ENCODE measurements at regions not wholly inside any gene's neighbourhood (a gene's known extent, or its start where the extent isn't known, plus 50 kb on each side); places are given as distances from the start of the nearest gene placed in this dataset.
"Not testable (repeated sequence)": the region's sequence is repeated elsewhere in the genome, so short reads cannot be mapped to it uniquely, and the experiment has no call there.

DNA sequence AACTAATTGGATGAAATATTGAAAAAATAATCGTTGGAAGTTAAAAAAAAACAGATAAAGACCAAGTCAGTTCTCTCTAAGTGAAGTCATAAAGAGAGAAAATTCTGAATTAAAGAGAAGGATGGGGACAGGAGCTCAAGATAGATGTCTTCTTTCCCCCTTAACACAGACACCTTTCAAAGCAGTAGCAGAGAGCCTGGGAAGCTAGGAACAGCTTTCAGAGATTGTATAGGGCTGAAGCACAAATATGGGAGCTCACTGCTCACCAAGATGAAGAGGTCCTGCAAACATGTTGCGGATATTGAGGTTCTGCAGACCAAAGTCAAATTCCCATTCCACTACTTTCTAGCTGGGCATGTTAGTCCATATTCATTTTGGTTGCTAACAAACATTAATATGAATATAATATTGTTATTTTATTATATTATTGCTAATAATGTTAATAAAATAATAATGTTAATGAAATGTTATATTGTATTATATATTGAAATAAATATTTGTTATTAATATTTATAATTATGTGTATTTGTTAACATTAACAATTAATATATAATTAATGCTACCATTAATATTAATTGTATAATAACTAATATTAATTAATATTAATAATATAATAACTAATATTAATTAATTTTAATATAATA lies 319.1 kb downstream of the OXSM start:
- DNase-seq (ENCODE audit: extremely low read depth, low read depth), result no peak

GRCh38 chr3:26114851-26115250 lies 325.0 kb downstream of the OXSM start:
- DNase-seq (ENCODE audit: extremely low read depth, low read depth), result no peak

DNA sequence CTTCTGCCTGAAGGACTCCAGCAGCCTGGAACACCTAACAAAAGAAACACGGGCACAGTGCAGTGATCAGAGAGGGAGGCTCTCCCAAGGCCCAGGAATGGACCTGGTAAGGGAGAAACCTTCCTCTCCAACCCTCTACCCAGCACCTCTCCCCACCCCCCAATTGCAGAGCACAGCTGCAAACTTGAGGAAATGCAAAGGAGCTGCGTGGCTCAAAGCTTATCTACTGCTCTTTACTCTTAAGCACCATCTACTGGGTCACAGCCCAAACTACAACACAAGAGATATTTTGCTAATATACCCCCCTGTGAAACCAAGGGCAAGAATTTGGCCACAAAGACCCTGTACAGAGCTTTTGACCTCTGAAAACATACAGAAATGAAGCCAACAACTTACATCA lies 328.3 kb downstream of the OXSM start:
- DNase-seq (ENCODE audit: extremely low read depth, low read depth), result no peak

GRCh38 chr3:26132942-26133341 lies 343.1 kb downstream of the OXSM start:
- no peak for DNase-seq (ENCODE audit: extremely low read depth, low read depth)

DNA sequence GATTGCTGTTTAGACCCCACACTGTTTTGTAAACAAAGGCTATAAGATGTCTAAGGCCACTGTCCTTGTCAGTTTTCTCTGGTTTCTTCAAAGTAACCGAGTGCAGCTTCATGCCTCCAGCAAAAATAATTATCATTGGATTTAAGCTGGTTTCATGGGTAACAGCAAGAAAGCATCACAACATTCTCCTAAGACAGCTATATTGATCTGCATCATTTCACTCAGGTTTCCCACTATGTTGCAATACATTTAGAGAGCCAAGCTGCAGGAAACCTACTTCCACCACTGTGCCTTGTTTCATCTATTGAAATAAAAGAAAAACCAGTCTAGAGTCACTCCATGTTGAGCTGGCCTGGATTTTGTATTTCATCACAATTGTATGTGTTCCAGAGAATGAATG lies 351.4 kb downstream of the OXSM start:
- no peak for DNase-seq (ENCODE audit: extremely low read depth, low read depth)

DNA sequence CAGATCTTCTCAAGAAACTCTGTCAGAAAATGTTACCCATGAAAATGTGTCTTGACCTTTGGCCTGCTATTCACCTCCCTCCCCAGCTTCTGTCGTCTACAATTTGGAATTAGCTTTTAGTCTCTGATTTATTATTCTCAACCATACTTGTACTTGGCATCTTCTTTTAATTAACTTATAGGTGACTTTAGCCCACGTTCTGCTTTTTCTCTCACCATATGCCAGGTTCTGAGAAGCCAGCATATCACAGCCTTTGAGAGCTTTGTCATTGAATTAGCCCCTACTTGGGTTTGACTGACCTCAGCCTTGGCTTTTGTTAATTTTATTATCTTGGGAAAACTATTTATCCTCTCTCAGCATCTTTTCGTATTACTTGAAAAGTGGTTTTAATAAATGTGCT lies 355.9 kb downstream of the OXSM start:
- no peak for DNase-seq (ENCODE audit: extremely low read depth, low read depth)

DNA sequence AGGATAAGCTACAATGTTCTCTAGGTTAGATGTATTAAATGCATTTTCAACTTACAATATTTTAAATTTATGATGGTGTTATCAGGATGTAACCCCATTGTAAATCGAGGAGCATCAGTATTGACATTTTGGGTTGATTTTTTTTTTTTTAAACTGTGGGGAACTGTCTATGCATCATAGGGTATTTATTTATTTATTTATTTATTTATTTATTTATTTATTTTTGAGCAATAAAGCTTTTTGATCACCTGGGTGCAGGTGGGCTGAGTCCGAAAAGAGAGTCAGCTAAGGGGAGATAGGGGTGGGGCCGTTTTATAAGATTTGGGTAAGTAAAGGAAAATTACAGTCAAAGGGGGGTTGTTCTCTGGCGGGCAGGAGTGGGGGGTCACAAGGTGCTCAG lies 367.5 kb downstream of the OXSM start:
- not testable (repeated sequence) for DNase-seq (ENCODE audit: extremely low read depth, low read depth)

GRCh38 chr3:26171006-26171405 lies 381.1 kb downstream of the OXSM start:
- DNase-seq (ENCODE audit: extremely low read depth, low read depth), result no peak

DNA sequence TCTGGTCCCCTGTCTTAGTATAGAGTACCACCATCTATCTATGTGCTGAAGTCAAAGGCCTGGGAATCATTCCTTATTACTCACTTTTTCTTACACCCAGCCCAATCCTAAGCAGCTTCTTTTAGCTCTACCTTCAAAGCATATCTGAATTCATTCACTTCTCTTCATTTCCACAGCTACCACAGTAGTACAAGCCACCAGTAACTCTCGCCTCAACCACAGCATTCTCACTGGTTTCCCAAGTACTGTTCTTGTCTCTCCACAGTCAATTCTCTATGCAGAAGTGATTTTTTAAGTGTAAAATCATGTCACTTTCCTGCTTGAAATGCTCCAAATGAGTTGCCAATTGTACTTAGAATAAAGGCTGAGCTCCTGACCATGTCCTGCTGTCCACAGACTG lies 401.7 kb downstream of the OXSM start:
- DNase-seq (ENCODE audit: extremely low read depth, low read depth), result no peak

- DNase-seq (ENCODE audit: extremely low read depth, low read depth), result no peak
Measured at GRCh38 chr3:26193558-26193957, 403.7 kb downstream of the OXSM start.

- DNase-seq (ENCODE audit: extremely low read depth, low read depth), result no peak
Measured at GRCh38 chr3:26196781-26197180, 406.9 kb downstream of the OXSM start.

DNA sequence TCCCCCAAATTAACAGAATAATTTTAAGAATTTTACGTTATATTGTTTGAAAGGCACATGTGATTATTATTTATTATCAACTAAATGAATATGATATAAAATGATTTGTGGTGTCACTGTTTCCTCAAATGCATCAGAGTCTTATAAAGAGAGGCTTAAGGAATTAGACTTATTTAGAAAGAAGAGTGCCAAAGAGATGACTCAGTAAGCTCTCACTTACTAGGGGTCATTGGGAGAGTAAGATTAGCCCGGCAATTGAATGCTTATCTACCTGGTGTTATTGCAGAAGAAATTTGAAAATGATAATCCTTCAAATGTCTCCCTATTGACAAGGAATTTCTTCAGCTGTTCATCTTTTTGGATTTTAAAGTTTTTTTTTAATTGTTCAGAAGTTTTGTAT lies 408.7 kb downstream of the OXSM start:
- no peak for DNase-seq (ENCODE audit: extremely low read depth, low read depth)

- no peak for DNase-seq (ENCODE audit: extremely low read depth, low read depth)
Measured at GRCh38 chr3:26202169-26202568, 412.3 kb downstream of the OXSM start.

- DNase-seq (ENCODE audit: extremely low read depth, low read depth), result no peak
Measured at GRCh38 chr3:26205475-26205874, 415.6 kb downstream of the OXSM start.

- no peak for DNase-seq (ENCODE audit: extremely low read depth, low read depth)
Measured at GRCh38 chr3:26208201-26208600, 414.4 kb upstream of the LRRC3B start.

DNA sequence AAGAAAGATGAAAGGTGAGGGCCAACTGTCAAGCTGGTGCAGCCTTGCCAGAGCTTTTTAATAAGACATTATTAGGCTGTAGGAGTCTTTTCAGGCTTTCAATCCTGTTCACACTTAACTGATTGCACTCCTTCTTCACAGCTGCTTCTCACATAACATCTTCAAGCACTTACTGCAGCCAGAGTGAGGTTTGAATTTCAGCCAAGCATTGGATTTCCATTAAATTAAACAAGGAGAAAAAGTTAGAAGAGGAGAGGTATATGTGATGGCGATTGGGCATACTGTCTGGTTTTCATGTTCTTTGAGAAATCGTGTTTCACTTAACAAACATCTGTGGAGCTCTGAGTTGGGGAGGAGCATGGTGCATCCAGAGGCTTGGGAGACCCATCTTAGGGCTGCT lies 392.8 kb upstream of the LRRC3B start:
- DNase-seq (ENCODE audit: extremely low read depth, low read depth), result no peak

DNA sequence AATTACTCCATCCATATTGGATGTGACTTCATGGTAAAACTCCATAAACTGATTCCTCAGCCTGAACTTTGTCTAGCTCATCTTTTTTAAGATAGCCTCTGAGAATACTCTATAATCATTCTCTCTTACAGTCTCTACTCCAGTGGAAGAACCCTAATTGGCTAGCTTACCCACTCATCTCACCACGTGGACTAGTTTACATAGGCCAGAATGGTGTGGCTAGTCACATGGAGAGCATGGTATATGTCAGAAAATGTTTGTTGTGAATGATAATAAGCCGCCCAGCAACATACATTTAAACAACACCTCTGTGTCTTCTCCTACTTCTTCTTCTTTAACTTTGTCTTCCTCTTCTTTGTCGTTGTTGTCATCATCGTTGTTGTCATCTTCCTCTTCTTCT lies 389.2 kb upstream of the LRRC3B start:
- DNase-seq (ENCODE audit: extremely low read depth, low read depth), result no peak

GRCh38 chr3:26236531-26236930 lies 386.0 kb upstream of the LRRC3B start:
- DNase-seq (ENCODE audit: extremely low read depth, low read depth), result no peak

- DNase-seq (ENCODE audit: extremely low read depth, low read depth), result no peak
Measured at GRCh38 chr3:26237036-26237682, 385.4 kb upstream of the LRRC3B start.

DNA sequence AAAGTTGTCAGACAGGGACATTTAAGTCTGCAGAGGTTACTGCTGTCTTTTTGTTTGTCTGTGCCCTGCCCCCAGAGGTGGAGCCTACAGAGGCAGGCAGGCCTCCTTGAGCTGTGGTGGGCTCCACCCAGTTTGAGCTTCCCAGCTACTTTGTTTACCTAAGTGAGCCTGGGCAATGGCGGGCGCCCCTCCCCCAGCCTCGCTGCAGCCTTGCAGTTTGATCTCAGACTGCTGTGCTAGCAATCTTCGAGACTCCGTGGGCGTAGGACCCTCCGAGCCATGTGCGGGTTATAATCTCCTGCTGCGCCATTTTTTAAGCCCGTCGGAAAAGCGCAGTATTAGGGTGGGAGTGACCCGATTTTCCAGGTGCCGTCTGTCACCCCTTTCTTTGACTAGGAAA lies 378.0 kb upstream of the LRRC3B start:
- not testable (repeated sequence) for DNase-seq (ENCODE audit: extremely low read depth, low read depth)

DNA sequence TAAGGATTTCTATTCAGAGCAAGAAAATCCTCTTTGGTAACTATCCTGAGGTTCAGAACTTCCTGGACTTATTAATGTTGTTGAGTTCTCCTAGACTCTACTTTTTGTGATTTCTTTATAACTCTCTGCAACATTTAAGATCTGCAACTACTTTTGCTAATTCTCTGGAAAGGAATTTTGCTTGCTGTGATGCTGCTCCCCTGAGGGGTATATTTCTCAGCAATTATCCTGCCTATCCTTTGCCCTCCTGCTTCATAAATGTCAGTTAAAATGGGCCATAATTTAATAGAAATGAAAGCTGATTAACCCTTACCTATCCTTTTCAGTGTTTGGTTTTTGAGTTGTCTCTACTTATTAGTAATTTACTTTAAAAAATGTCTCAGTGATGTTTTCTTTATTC lies 377.3 kb upstream of the LRRC3B start:
- no peak for DNase-seq (ENCODE audit: extremely low read depth, low read depth)

DNA sequence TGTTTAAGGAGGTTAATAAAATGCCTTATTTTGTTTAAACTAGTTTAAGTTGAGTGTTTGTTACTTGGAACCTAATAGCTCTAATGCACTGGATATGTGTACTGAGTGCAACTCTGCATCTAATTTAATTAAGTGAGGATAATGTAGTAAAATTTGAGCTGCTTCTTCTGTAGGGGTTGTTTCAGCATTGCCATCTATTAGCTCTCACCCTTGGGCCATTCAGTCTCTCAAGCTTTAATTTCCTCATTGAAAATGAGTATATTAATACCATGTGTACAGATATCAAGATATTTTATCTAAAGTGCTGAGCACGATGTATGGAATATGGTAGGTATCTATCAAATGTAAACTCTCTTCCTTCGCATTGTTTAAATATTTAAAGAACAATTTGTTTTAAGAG lies 375.7 kb upstream of the LRRC3B start:
- no peak for DNase-seq (ENCODE audit: extremely low read depth, low read depth)

- DNase-seq (ENCODE audit: extremely low read depth, low read depth), result no peak
Measured at GRCh38 chr3:26247712-26248111, 374.9 kb upstream of the LRRC3B start.
